Activated CD8-positive, alpha-beta memory T cell treated with anti-CD3 and anti-CD28 coated beads for 24 hours (primary cell): ENCODE measurements at regions not wholly inside any gene's neighbourhood (a gene's known extent, or its start where the extent isn't known, plus 50 kb on each side); places are given as distances from the start of the nearest gene placed in this dataset.
"Not testable (repeated sequence)": the region's sequence is repeated elsewhere in the genome, so short reads cannot be mapped to it uniquely, and the experiment has no call there.

Experiments used
- DNase-seq: peaks from one replicate; pipeline ENCODE4 v3.0.0-alpha.2; 2020

DNA sequence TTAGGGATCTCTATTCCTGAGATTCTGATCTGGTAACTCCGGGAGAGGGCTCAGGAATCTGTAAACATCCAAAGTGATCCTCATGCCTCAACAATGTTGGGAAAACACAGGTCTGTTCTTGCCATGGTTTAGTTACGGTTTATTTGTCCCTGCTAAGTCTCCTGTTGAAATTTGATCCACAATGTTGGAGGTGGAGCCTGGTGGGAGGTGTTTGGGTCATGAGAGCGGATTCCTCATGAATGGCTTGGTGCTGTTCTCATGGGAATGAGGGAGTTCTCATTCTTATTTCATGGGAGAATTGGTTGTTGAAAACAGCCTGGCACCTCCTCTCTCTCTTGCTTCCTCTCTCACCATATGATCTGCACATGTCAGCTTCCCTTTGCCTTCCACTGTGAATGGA lies 608.6 kb upstream of the GOT2 start:
- DNase-seq = no peak

DNA sequence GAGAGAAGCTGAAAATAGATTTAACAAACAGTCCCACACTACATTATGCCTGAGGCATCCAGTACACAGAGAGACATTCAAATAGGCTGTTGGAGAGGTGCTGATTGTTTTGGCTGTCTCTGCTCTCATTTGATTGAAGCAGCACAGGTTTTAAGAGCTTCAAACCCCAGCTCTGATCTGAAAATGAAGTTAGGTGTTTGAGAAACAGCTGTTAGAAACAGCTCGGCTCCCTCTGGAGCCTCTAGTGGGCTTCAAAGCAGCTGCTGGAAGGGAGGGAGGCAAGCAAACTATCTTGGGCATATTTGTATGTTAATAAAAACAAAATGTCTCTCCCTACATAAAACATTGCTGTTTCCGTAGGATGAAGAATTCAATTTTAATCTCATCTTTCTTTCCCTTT lies 607.3 kb upstream of the GOT2 start:
- no peak for DNase-seq

DNA sequence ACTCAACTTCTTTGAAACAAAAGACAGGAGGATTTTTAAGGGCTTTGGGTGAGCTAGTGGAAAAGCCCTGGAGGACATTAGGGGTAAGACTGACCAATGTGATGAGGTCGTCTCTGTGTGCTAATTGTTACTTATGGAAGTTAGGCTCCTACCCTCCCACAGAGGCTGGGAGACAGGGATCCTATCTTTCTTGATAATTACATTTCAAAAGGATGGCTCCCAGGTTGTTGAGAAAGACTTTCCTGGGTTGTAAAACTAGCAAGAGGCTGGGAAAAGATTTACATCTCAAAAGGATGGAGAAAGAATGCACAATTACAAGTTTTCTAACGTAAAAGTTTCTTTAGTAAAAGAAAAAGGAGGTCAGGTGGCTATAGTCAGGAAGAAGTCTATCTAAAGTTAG lies 605.8 kb upstream of the GOT2 start:
- no peak for DNase-seq

DNA sequence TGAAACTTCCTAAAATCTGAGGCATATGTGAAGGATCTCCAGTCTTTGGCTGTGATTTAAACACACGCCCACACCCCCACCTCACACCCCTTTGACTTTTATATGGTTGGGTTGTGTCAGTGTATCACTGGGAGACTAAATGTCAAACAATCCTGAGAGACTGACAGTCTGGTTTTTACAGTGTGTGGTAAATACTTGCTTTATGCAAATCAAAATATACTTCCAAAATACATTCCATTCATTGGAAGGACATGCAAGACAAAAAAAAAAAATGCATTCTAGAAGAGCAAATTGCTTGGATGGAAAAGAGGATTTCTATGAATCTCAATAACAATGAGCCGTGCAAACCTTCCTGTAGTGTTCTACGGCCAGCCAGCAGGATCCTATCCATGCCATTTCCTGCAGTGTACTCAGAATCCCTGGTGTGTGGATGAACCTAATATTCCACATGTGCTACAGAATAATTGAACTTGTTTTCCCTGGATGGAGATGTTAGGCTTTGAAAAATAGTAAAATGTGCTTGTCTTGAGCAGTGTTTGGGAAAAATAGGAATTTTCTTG lies 602.1 kb upstream of the GOT2 start:
- DNase-seq = no peak

DNA sequence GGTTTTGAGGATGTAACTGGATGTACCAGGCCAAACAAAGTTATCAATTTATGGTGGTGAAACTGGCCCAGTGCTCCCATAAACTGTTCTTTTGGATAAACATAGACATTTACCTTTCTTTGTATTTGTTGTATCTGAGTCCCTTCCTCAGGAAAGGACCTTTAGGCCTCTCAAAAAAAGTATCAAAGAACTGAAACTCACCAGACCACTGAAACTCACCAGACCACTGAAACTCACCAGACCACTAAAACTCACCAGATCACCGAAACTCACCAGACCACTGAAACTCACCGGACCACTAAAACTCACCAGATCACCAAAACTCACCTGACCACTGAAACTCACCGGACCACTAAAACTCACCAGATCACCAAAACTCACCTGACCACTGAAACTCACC lies 597.6 kb upstream of the GOT2 start:
- DNase-seq = not testable (repeated sequence)

DNA sequence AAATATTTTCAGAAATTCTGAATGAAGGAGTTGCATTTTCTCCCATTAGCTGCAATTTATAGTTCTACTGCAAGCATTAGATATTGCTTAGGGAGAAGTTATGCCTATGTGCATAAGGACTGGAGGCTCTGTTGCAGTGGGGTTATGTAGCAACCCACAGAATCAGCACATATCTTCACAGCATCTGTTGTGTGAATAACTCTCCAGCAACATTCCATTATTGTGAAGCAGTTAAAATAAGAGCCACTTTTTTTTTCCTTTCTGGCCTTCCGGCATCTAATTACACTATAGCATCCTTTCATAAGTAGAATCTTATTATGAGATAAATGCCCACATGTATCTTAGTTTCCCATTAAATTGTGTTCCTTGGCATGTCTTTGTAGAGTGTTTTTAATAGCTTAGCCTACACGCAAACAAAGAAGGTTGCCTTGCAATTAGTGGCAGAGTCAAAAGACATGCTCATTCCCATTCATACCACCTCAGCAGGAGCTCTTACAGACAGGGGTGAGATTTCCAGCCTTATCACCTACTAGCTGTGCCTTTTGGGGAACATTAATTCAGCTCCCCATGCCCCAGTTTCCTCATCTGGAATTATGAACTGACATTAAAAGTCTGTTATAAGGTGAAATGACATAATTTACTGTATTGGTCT lies 596.0 kb upstream of the GOT2 start:
- no peak for DNase-seq

DNA sequence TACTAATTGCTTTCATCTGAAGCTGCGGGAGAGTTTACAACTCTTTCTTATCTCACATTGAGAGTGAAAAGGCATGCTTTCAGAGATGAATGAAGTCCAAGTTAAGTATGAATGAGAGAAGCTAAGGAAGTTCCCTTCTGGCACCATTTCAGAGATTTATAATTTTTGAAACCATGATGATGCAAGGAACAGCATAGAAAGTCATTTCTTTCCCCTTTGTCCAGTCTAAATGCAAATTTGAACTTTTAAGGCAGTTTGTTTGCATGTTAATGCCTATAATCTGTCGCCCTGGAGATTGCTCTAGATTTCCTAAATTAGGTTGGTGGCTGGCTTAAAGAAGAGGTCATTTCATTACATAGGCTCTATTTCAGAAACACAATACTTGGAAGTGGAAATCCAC lies 594.8 kb upstream of the GOT2 start:
- no peak for DNase-seq

DNA sequence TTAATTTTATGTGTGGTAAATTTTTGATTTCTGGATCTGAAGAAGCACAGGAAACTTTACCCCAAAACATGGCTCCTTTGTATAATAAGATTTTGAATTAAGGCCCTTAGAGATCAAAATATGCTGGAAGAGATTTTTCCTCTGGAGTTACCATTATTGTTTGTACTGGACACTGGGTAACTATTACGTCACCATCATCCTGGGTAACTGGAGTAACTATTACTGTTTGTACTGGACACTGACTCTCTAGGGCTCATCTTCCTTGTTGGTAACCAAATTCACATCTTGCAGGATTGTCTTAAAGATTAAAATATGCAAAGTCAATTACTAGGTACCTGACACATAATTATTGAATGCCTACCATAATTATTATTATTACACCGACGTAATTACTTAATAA lies 593.8 kb upstream of the GOT2 start:
- DNase-seq = no peak

DNA sequence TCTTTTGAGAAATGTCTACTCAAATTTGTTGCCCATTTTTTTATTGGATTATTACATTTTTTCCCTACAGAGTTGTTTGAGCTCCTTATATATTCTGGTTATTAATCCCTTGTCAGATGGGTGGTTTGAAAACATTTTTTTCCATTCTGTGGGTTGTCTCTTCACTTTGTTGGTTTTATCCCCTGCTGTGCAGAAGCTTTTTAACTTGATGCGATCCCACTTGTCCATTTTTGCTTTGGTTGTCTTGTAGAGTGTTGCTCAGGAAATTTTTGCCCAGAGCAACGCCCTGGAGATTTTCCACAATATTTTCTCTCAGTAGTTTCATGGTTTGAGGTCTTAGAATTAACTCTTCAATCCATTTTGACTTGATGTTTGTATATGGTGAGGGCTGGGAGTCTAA lies 592.8 kb upstream of the GOT2 start:
- no peak for DNase-seq

DNA sequence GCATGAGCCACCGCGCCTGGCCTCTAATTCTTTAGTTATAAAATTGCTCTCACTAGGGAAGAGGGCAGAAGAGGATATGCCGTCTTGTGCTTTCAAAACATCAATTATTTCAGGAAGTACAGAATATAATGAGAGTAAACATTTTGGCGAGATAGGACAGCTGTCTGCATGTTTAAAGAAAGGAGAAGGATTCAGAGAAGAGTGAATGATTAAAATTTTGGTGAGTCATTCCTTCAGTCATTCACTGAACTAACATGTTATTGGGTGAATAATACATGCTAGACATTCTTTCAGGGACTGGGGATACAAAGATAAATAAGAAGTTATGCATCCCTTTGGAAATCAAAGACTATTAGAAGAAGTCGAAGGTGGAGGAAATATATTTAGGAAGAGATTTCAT lies 590.3 kb upstream of the GOT2 start:
- no peak for DNase-seq

DNA sequence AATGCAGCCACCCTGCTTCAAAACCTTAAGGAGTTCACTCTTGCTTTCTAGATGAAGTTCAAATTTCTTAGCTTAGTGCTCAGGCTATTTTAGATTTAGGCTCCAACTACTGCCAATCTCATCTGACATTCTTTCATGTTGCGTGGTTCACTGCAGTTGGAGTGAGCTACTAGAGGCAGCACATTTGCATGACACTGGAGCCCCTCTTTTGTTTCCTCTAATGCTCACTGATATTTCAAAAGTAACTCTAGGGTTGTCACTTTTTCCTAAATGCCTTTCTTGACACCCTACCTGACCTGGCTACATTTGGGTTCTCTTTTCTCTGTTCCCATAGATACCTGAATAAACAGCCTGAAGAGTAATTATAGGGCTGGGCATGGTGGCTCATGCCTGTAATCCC lies 586.5 kb upstream of the GOT2 start:
- DNase-seq = no peak

DNA sequence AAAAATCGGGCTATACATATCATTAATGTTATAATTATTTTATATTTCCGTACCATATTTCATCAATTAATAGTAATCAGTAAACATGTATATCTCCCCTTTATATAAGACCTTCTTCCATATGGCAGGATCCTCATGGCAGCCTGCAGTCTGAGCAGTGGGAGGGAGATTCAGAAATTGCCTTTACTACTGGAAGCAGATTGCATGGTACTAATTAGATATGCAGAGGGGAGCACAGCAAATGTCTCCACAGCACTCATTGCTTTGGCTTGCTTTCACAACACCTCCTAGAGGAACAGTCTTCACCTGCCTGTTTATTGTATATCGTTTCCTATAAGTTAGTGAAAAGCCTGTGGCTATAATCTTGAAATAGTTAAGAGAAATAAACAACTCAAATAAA lies 585.8 kb upstream of the GOT2 start:
- no peak for DNase-seq

DNA sequence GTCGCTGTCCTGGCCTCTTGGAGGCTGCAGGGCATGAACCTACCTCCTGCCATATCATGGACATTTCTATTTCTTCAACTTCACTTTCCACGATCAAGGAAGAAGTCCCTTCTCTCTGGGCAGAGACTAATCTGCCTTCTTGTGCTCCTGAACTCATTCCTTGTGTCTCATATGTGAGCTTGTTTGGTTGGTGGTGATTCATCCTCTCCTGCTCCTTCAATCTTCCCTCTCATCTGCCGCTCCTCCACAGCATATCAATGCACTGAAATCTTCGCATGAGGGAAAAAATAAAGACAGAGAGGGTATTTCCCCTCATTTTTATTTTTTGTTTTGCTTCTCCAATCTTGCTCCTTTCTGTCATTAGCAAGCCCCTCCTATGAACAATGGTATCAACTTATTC lies 571.7 kb upstream of the GOT2 start:
- DNase-seq = no peak

DNA sequence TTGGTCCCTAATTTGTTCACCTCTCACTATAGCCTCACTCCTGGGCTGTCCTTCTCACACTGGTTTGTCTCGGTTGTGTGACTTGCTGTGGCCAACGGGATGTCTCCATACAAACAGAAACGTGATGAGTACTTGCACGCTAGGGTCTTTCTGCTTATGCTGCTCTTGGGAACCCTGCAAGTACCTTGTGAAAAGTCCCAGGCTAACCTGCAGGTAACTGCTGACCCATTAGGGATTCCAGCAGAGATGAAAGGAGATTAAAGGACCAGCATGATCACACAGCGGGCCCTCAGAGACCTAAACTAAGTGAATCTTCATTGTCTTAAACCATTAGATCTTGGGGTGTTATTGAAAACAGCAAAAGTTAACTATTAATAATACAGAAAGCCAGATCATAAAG lies 562.8 kb upstream of the GOT2 start:
- no peak for DNase-seq

DNA sequence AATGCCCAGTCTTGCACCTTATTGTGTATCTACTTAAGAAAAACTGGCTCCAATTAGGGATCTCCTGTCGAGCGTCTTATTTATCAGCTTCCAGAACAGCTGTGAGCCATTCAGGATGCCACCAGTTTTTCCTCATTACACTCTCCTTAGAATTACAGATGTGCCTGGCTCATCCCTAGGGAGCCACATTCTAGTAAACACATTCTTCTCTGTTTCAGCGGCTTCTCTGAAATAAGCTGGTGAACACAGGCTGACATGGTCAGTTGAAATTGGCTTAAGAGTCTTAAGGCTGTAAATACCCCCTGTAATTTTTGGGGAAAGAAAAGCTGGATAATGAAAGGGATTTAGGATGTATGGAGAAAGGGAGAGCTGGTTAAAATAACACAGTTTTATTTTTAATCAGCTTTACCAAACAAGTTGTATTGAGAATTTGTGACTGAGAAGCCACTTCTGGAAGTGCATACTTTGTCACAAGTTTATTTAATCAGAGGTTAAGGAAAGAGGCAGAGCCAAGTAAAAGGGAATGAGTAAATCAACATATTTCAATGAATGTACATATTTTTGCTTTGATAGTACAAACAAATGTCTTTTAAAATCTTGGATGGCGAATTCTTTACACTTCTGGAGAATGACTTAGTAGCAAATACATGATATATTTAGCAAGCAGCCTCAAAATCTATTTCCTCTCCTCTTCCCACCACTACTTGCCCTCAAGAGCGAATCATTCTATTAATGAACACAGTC lies 562.0 kb upstream of the GOT2 start:
- no peak for DNase-seq

DNA sequence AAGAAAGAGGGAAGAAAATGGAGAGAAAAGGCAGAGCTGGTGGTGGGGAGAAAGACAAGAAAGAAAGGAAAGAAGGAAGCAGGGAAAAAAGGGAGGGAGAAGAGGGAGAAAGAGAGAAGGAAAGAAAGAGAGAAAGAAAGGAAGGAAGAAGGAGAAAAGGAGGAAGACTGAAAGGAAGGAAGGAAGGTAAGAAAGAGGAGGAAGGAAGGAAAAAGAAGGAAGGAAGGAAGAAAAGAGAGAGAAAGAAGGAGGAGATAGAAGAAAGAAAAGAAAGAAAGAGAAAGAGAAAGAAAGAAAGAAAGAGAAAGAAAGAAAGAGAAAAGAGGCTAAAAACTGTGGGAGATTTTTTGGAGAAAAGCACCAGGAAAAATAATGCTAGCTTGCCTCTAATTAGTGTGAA lies 561.4 kb upstream of the GOT2 start:
- DNase-seq = no peak

DNA sequence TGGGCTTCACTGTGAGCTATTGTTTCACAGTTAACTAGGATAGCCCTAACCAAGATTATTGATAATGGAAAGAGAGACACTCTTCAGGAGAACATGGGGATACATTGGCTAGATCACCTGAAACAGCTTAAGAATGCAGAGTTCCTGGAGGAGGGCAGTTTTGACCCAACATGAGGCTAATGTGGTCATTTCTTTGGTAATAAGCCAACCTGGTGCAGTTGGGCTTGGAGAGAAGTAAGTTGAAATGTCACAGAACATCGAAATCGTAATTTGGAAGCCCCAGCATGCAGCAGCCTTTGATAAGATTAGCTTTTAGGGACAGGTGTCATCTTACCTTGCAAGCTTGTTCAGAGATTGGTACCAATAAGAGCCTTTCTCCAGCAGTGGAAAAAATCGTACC lies 556.6 kb upstream of the GOT2 start:
- no peak for DNase-seq

DNA sequence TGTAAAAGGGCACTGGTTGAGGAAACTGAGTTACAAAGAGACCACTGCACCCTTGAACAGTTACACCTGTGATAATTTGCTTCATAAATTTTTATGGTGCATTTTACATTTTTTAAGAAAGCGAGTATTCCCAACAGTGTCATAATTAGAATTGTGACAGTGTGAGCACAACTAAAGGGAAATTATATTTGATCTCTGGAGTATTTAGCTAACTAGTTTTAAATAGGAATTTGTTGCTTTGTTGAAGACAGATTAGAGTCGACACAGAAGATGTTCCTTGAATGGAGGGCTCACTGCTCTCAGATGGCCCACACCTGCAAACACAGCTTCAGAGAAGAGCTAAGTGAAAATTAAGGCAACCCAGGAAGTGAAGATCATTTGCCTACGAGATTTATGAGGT lies 555.0 kb upstream of the GOT2 start:
- DNase-seq = no peak

DNA sequence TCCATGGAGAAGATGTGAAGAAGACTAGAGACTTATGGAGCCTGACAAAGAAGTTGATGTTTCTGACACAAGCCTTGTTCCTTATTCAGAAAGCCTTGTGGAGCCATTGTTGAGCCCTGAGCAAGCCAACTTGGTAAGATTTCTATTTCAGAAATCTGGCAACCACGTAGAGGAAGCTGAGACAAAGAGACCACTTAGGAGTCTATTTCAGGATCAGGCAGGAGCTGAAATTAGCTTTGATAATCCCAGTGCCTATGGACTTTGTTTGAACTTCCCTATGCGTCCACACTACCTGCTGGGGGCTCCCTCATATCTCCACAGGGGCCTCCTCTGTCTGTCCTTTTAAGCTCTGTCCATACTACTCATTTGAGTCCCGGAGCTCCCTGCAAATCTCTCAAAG lies 540.0 kb upstream of the GOT2 start:
- no peak for DNase-seq

DNA sequence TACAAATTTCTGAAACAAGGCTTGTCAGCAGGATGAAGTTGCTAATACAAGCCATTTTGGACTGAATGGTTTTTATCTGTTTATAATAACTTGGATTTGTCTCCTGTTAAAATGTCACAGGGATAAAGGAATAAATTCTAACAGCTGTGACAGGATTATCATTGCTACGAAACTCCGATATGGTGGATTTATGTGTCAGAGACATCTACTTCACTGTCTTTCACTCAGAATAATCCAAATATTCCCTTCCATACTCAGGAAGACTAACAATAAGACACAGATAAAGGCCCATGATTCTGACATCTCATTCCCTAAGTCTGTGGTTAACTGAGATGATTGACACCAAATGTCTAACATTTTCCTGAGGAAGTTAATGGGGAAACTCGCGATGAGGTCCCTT lies 529.8 kb upstream of the GOT2 start:
- DNase-seq = no peak

DNA sequence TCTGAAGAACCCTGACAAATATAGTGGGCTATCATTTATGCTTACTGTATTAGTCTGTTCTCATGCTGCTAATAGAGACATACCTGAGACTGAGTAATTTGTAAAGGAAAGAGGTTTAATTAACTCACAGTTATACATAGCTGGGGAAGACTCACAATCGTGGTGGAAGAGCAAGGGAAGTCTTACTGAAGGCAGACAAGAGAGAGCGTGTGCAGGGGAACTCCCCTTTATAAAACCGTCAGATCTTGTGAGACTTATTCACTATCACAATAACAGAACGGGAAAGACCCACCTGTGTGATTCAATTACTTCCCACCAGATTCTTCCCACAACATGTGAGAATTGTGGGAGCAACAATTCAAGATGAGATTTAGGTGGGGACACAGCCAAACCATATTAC lies 526.8 kb upstream of the GOT2 start:
- no peak for DNase-seq

DNA sequence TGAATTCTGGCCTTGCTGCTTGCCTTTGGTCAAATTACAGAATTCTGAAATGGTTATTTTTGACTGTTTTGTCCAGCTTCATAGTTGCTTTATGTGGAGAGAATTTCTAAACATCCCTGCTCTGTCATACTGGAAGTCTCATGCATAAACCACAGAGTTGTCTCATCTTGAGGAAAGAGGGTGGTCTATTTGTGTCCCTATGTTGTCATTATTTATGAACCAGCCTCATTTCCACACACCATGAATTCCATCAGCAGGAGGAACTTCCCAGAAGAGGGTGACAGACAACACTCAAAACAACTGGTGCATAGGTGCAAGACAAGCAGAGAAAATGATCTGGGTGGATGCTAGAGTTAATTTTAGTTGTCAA lies 525.8 kb upstream of the GOT2 start:
- no peak for DNase-seq

DNA sequence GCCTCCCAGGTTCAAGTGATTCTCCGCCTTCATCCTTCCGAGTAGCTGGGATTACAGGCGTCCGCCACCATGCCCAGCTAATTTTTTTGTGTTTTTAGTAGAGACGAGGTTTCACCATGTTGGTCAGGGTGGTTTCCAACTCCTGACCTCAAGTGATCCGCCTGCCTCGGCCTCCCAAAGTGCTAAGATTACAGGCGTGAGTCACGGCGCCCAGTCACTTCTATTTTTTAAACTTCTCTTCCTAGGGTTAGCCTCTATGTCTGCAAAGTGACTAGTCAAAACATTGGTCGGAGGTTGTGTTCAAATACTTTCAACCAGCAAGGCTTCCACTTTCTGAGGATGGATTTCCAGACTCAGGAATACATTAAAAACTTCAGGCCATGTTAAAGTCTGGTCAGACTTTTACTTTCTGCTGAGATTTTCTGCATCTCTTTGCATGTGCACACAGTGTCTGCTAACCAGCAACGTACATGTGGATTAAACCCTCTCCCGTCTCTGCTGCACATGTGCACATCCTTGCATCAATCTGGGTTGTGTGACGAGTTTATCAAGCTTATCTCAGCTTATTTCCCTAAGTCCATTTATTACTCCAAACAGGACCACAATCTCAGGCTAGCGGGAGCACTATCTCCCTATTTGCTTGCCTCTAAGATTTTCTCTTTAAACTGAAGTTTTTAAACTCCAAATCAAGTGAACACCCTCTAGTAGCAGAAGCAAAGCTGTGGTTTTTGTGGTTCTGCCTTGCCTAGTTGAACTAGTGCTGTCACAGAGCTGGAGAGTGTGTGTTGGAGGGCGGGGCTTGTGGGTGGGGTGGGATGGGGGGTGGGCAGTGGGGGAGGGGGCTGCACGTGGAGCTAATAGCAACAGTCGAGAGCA lies 525.2 kb upstream of the GOT2 start:
- DNase-seq = no peak

DNA sequence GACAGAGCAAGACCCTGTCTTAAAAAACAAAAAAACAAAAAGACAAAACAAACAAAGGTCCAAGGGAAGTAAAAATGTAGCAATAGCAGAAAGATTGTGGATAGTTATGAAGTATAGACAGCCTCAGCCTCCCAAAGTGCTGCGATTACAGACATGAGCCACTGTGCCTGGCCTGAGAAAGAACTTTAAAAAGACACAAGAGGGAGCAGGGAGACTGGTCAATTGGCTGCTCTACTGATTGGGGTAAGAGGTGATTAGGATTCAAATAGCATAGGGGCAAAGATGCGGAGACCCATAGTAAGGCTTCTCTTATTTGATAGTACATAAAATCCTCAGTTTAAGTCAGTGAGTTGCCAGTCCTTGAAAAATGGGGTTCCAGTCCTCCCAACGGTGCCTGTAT lies 518.2 kb upstream of the GOT2 start:
- DNase-seq = no peak
